Osteoblast (primary cell): ENCODE measurements at regions not wholly inside any gene's neighbourhood (a gene's known extent, or its start where the extent isn't known, plus 50 kb on each side); places are given as distances from the start of the nearest gene placed in this dataset.

Experiments
- DNase-seq: peaks from one replicate; pipeline ENCODE4 v3.0.0; 2011; ENCODE audit warnings: low spot score, mixed read lengths; ENCODE audit not compliant: insufficient read length; ENCODE audit errors: missing footprints
- H2AFZ ChIP-seq: 2 replicates; pipeline ENCODE4 v1.6.0; 2011; ENCODE audit warnings: mild to moderate bottlenecking, low read length
- H3K27ac ChIP-seq: 2 replicates; pipeline ENCODE4 v1.5.1; 2011; ENCODE audit warnings: mild to moderate bottlenecking, low read depth, low read length, moderate library complexity
- H3K27me3 ChIP-seq: 2 replicates; pipeline ENCODE4 v1.6.0; 2012; ENCODE audit warnings: mild to moderate bottlenecking, control low read depth, inconsistent platforms, low read length, moderate library complexity; ENCODE audit not compliant: insufficient read depth
- H3K36me3 ChIP-seq: 2 replicates; pipeline ENCODE4 v1.5.1; 2011; ENCODE audit warnings: mild to moderate bottlenecking, low read length, control low read depth, moderate library complexity; ENCODE audit not compliant: insufficient read depth
- H3K4me1 ChIP-seq: 2 replicates; pipeline ENCODE4 v1.5.1; 2011; ENCODE audit warnings: mild to moderate bottlenecking, low read length, control low read depth, moderate library complexity; ENCODE audit not compliant: insufficient read depth
- H3K4me2 ChIP-seq: 2 replicates; pipeline ENCODE4 v1.6.0; 2011; ENCODE audit warnings: mild to moderate bottlenecking, low read length; ENCODE audit not compliant: insufficient read depth
- H3K4me3 ChIP-seq: fragments of 200-600 bp; sonication (generic); 3 replicates; pipeline ENCODE4 v1.5.1; 2012; ENCODE audit warnings: mild to moderate bottlenecking, low read length, inconsistent platforms; ENCODE audit not compliant: insufficient read depth
- H3K79me2 ChIP-seq: 2 replicates; pipeline ENCODE4 v1.6.0; 2012; ENCODE audit warnings: mild to moderate bottlenecking, low read length, control low read depth, inconsistent platforms; ENCODE audit not compliant: insufficient read depth
- H3K9me3 ChIP-seq: 2 replicates; pipeline ENCODE4 v1.5.1; 2011; ENCODE audit warnings: low read depth, low read length, control low read depth
- H4K20me1 ChIP-seq: 2 replicates; pipeline ENCODE4 v1.6.0; 2012; ENCODE audit warnings: mild to moderate bottlenecking, low read length, control low read depth; ENCODE audit not compliant: insufficient read depth
- TF ChIP-seq, protein P1 (sequence below): IDR thresholded peaks from 2 replicates; pipeline ENCODE4 v1.5.1; 2011; ENCODE audit warnings: mild to moderate bottlenecking, low read depth, low read length, moderate library complexity; ENCODE audit errors: extremely low read depth

DNA sequence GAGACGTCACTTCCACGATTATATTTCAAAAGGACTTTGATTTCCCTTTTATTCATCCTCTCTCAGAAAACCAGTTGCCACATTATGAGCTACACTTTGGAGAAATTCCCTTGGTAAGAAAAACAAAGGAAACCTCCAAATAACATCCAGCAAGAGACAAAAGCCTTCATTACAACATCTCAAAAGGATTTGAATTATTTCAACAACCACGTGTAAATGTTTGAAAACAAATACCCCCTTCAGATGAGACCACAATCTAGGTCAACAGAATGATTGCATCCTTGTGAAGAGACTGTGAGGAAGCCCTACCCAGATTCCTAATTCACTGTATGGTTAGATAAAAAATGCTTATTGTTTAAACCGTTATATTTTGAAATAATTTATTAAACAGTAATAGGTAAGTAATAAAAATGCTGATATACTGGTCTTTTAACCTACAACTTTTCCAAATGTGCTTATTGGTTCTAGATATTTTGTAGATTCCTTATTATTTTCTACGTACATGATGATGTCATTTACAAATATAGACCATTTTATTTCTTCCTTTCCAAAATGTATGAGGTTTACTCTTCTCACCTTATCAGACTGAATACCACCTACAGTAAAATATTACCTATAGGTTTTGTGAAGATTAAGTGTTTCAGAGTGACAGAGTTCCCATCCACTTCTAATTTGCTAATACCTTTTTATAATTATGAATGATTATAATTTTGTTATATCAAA lies 922.7 kb upstream of the CHAC2 start:
- H3K4me2 ChIP-seq: no peak overlapping the region
- no peak overlapping the region for H3K27ac ChIP-seq
- no peaks in the 10 kb centered on the region for H3K79me2 ChIP-seq
- H3K36me3 ChIP-seq: no peaks in the 10 kb centered on the region
- no peak overlapping the region for H2AFZ ChIP-seq
- no peaks in the 10 kb centered on the region for H3K27me3 ChIP-seq
- no peaks in the 10 kb centered on the region for H3K4me1 ChIP-seq
- no peaks in the 10 kb centered on the region for H3K9me3 ChIP-seq
- H4K20me1 ChIP-seq: no peaks in the 10 kb centered on the region
- DNase-seq: no peak
- no peak overlapping the region for H3K4me3 ChIP-seq
- TF ChIP-seq, protein P1, sequence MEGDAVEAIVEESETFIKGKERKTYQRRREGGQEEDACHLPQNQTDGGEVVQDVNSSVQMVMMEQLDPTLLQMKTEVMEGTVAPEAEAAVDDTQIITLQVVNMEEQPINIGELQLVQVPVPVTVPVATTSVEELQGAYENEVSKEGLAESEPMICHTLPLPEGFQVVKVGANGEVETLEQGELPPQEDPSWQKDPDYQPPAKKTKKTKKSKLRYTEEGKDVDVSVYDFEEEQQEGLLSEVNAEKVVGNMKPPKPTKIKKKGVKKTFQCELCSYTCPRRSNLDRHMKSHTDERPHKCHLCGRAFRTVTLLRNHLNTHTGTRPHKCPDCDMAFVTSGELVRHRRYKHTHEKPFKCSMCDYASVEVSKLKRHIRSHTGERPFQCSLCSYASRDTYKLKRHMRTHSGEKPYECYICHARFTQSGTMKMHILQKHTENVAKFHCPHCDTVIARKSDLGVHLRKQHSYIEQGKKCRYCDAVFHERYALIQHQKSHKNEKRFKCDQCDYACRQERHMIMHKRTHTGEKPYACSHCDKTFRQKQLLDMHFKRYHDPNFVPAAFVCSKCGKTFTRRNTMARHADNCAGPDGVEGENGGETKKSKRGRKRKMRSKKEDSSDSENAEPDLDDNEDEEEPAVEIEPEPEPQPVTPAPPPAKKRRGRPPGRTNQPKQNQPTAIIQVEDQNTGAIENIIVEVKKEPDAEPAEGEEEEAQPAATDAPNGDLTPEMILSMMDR: no peak

DNA sequence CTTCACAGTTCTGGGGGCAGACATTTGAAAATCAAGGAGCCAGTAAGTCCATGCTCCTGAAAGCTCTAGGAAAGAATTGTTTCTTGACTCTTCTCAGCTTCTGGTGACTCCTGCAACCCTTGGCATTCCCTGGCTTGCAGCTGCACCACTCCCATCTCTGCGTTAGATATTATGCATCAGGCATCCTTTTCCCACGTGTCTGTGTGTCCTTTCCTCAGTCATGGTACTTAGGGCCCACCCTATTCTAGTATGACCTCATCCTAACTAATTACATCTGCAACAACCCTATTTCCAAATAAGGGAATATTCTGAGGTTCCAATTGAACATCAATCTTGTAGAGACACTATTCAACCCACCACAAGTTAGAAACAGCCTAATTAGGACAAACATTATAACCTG lies 931.7 kb upstream of the CHAC2 start:
- Histone ChIP-seq H3K9me3 (no peaks in the 10 kb centered on the region), H2AFZ (no peak overlapping the region), H4K20me1 (no peaks in the 10 kb centered on the region), H3K27me3 (no peaks in the 10 kb centered on the region), H3K79me2 (no peaks in the 10 kb centered on the region), H3K36me3 (no peaks in the 10 kb centered on the region), H3K4me2 (no peak overlapping the region), H3K27ac (no peak overlapping the region), H3K4me3 (no peak overlapping the region), H3K4me1 (no peaks in the 10 kb centered on the region)
- no peak for DNase-seq
- TF ChIP-seq, protein P1: no peak

DNA sequence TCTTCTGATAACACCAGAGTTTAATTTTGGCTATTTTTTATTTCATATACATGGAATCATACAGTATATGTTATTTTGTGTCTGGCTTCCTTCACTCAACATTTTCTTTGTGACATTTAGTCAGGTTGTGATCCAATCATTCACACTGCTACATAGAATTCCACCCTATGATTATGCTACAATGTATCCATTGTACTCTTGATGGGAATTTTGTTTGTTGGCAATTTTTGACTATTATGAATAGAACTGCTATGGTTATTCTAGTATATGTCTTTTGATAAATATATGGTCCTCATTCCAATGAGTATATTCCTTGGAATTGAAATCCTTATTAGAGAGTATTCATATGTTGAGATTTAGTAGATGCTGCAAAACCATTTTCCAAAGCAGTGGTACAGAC lies 936.4 kb upstream of the CHAC2 start:
- Histone ChIP-seq H3K4me3 (no peak overlapping the region), H3K36me3 (no peaks in the 10 kb centered on the region), H4K20me1 (no peaks in the 10 kb centered on the region), H3K27ac (no peak overlapping the region), H3K4me1 (no peaks in the 10 kb centered on the region), H2AFZ (no peak overlapping the region), H3K4me2 (no peak overlapping the region), H3K27me3 (no peaks in the 10 kb centered on the region), H3K9me3 (no peaks in the 10 kb centered on the region), H3K79me2 (no peaks in the 10 kb centered on the region)
- no peak for DNase-seq
- TF ChIP-seq, protein P1: no peak

DNA sequence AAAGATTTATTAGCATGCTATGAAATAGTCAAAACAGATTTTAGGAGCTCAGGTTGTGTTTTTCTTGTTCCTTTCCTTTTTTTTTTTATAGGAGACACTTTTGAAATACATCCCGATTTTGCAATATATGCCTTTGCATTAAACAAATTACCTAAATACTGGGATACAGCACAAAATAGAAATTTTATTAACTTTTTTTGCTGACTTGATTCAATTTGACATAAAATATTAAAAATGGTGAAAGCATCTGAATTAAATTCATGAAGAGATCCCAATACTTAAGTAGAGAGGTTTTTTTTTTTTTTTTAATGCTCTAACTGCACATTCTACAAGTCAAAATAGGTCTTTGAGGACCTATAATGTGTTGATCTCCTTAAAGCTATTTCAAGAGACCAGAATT lies 939.5 kb upstream of the CHAC2 start:
- Histone ChIP-seq H3K4me3 (no peak overlapping the region), H4K20me1 (no peaks in the 10 kb centered on the region), H3K27me3 (no peaks in the 10 kb centered on the region), H3K9me3 (no peaks in the 10 kb centered on the region), H3K79me2 (no peaks in the 10 kb centered on the region), H2AFZ (no peak overlapping the region), H3K36me3 (no peaks in the 10 kb centered on the region), H3K27ac (no peak overlapping the region), H3K4me1 (no peaks in the 10 kb centered on the region), H3K4me2 (no peak overlapping the region)
- no peak for DNase-seq
- TF ChIP-seq, protein P1: no peak
